HG03108 (cell line): ENCODE measurements at regions not wholly inside any gene's neighbourhood (a gene's known extent, or its start where the extent isn't known, plus 50 kb on each side); places are given as distances from the start of the nearest gene placed in this dataset.
"Not testable (repeated sequence)": the region's sequence is repeated elsewhere in the genome, so short reads cannot be mapped to it uniquely, and the experiment has no call there.

ENCODE experiments used
- ATAC-seq: cut with Tn5 transposase; IDR thresholded peaks from one replicate; pipeline ENCODE4 v1.9.1; 2021; ENCODE audit warnings: moderate library complexity; ENCODE audit not compliant: unreplicated experiment

- no peak for ATAC-seq
Measured at GRCh38 chr15:94834494-94834893, 603.1 kb downstream of the MCTP2 start.

- ATAC-seq, result no peak
Measured at GRCh38 chr15:94838281-94838680, 606.9 kb downstream of the MCTP2 start.

DNA sequence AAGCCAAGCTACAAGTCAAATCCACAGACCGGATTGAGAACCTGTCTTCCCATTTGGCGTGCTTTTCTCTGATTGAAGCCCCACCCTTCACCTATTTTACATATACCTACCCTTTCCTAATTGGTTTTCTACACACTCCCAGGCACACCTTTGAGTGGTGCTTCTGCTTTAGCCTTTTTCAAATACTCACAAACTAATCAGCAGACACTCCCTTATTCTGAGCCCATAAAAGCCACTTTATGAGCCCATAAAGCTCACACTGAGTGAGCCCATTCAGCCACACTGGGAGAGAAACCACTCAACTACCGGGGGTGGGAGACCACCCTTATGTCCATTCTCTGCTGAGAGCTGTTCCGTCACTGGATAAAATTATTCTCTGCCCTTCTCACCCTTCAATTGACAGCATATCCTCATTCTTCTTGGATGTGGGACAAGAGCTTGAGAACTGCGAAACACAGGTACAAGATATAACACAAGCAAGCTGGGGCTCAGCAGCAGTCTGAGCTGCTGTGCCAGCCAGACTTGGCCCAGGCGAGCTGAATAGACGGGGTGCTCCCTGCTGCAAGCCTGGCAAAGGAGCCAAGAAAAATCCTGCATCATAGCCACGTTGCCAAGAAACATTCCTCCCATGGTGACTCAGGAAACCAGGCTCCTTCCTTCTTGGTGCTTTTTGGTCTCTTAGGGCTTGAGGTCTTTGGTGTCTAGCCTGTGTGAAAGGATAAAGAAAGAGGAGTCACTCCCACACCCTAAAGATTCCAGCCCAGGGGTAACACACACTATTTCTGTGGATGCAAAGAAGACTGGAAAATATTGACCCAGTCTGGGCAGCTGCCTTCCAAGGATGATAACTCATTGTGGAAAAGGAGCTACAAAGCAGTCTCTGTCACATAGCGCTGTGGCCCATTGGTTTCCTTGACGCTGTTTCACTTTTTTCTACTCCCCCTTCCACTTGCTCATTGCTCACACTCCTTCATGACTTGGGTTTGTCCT lies 609.7 kb downstream of the MCTP2 start:
- ATAC-seq, result no peak

GRCh38 chr15:94843060-94843459 lies 611.7 kb downstream of the MCTP2 start:
- no peak for ATAC-seq

DNA sequence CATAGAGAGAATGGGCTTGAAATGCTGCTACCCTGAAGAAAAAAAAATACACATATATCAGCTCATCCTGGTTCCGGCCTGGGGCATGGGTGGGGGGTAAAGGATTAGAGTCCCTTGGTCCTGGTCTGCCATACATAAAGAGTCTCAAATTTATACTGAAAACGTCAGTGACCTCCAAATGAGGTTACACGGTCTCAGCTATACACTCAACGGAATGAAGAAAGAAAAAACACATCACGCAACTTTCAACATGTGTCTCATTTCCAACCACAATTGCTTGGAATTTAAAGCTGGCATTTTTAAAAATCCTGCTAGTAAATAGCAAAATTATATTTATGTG lies 612.8 kb downstream of the MCTP2 start:
- no peak for ATAC-seq

GRCh38 chr15:94844538-94845389 lies 613.4 kb downstream of the MCTP2 start:
- no peak for ATAC-seq

GRCh38 chr15:94845390-94845716 lies 614.0 kb downstream of the MCTP2 start:
- ATAC-seq, result no peak

- no peak for ATAC-seq
Measured at GRCh38 chr15:94847325-94847724, 616.0 kb downstream of the MCTP2 start.

GRCh38 chr15:94848054-94848453 lies 616.7 kb downstream of the MCTP2 start:
- no peak for ATAC-seq

GRCh38 chr15:94855018-94855408 lies 623.7 kb downstream of the MCTP2 start:
- ATAC-seq, result no peak

GRCh38 chr15:94855409-94856266 lies 624.3 kb downstream of the MCTP2 start:
- no peak for ATAC-seq

DNA sequence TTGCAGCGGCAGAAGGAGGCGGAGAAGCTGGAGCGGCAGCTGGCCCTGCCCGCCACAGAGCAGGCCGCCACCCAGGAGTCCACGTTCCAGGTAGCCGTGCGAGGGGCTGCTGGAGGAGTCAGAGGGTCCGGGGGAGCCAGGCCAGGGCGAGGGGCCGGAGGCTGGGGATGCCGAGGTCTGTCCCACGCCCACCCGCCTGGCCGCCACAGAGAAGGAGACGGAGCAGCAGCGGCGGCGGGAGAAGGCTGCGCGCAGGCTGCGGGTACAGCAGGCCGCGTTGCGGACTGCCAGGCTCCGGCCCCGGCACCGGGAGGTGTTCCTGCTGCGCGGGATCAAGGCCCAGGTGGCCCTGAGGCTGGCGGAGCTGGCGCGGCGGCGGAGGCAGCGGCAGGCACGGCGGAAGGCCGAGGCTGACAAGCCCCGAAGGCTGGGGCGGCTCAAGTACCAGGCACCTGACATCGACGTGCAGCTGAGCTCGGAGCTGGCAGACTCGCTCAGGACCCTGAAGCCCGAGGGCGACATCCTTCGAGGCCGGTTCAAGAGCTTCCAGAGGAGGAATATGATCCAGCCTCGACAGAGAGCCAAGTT lies 625.0 kb downstream of the MCTP2 start:
- no peak for ATAC-seq

DNA sequence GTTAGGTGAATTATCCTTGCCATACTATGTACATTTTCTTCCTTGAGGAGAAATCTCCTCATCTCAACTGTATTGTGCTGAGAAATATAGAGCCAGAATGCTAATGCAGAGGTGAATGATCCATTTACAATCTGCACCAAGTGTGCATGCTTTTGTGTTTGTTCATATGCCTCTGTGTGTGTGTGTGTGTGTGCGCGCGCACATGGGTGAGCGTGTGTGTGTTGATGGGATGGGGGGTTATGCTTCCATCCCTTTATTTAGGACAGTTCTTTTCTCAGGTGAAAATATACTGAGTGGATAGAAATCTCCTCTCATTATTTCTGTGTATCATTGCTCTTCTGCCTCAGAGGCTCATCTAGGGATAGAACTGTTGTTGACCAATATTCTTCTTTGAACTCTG lies 626.1 kb downstream of the MCTP2 start:
- ATAC-seq, result no peak

DNA sequence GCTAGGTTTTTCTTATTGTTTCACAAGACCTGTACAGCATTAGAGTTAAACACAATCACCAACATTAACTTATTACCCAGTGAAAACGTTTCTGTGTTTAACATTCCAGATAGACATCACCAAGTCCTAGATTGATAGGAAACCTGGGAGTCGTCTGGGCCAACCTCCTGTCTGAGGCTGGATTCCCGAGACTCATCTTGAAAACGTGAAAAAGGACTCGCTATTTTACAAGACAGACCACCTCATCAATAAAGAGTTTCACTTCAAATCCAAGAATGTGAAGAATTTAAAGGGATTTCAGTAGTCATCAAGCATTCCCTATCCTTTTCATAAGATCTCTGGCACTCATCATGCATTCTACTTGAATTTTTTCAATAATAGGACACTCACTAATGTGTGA lies 626.6 kb downstream of the MCTP2 start:
- no peak for ATAC-seq

DNA sequence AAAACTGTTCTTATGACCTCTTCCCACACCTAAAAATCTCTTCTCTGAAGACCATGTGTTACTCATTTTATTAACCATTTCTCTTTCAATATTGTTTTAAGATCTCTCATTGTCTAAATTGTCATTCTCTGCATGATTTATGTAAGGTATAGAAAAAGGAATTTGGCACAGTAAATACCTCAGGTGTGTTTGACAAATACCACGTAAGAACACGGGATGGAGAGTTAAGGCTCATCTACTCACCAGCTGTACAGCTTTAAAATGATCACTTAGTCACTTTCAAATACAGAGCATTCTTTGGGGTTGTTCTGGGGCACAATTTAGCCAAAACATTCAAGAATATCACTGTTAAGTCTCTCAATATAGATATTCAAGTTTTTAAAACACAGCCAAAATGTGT lies 627.1 kb downstream of the MCTP2 start:
- ATAC-seq, result no peak

DNA sequence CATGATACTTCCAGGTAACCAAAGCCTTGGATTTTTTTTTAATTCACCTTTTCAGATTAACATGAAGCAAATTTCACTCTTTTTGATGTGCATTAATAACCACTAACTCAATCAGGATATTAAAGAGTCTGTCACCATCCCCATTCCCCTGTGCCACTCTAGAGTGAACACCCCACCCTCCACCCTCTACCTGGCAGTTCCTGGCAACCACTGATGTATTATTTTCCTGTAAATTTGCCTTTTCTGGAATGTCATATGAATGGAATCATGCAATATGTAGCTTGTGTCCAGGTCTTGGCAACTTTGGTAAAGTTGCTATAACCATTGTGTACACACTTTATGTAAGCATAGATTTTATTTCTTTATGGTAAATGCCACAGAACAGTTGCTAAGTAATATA lies 627.6 kb downstream of the MCTP2 start:
- ATAC-seq, result no peak

DNA sequence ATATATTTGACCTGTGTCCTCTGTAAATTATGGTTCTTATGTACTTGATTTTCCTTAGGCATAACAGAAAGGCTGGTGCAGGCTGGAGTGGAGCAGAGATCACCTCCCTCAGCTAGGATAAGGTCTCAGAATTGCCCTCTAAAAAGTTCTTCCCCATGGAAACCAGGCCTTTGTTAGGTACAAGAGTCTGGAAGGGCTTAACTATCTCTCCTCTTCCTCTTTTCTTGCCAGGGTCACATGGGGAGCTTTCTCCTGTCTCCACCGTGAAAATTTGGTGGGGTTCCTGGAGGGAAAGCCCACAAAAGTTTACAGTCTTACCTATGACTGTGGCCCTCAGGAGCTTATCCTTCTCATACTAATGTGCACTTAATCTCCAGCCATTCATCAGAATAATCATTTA lies 633.2 kb downstream of the MCTP2 start:
- no peak for ATAC-seq

DNA sequence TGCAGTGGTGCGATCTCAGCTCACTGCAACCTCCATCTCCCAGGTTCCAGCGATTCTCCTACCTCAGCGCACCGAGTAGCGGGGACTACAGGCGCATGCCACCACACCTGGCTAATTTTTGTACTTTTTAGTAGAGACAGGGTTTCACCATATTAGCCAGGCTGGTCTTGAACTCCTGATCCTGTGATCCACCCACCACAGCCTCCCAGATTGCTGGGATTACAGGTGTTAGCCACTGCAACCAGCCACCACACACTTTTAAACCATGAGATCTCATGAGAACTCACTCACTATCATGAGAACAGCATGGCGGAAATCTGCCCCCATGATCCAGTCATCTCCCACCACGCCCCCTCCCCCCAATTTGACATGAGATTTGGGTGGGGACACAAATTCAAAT lies 636.9 kb downstream of the MCTP2 start:
- ATAC-seq, result not testable (repeated sequence)

- ATAC-seq, result no peak
Measured at GRCh38 chr15:94875550-94875949, 644.2 kb downstream of the MCTP2 start.

DNA sequence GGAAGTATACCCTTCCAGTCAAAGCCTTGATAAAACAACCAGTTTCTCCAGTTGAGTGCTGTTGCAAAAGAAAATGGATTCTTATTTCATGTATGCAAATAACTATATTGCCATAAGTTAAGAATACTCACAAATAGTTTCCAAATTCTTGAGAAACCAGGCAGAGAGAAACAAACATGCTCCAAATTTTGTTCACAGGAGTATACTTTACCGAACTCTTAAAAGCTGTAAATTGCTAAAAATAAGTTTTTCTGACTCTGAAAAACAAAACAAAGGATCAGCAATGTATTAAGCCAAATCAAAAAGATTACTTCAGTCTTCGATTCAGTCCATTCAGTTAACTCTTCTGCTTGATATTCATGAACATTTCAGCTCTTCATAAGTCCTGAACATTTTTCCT lies 646.5 kb downstream of the MCTP2 start:
- ATAC-seq, result no peak
